HEK293 (cell line): ENCODE measurements at regions not wholly inside any gene's neighbourhood (a gene's known extent, or its start where the extent isn't known, plus 50 kb on each side); places are given as distances from the start of the nearest gene placed in this dataset.
A peak's percentile ranks its signal among the peaks of the same experiment; 100 is the strongest.

Experiments used
- CTCF ChIA-PET: fragments of 350-600 bp; formaldehyde crosslinking; extraction: SDS; loops from one replicate; lab custom pipeline; 2021; ENCODE audit warnings: antibody characterized with exemption; lab: Yijun Ruan, JAX
- POLR2A ChIA-PET: fragments of 300-600 bp; formaldehyde crosslinking; extraction: SDS; loops from one replicate; lab custom pipeline; 2020; ENCODE audit warnings: antibody characterized with exemption, inconsistent platforms; lab: Yijun Ruan, JAX
- H3K27ac ChIP-seq: fragments of 200-500 bp; sonication (Bioruptor generic); 2 replicates; pipeline ENCODE4 v1.5.1; 2014; ENCODE audit warnings: low read depth, low read length, control low read depth, inconsistent platforms; ENCODE audit errors: extremely low read depth
- H3K36me3 ChIP-seq, 2 experiments: fragments of 200-500 bp in 1 of 2; sonication (Bioruptor generic) in 1 of 2; 1 replicate in 1 of 2; 2 replicates in 1 of 2; pipeline ENCODE4 v1.5.1; 2014 to 2017; ENCODE audit warnings: inconsistent platforms in 2 of 2, low read length in 2 of 2; ENCODE audit not compliant: control insufficient read depth in 2 of 2, insufficient read depth in 1 of 2
- H3K4me1 ChIP-seq: fragments of 200-500 bp; sonication (Bioruptor generic); 2 replicates; pipeline ENCODE4 v1.5.1; 2014; ENCODE audit warnings: mild to moderate bottlenecking, low read length, inconsistent platforms; ENCODE audit not compliant: control insufficient read depth, insufficient read depth
- H3K4me3 ChIP-seq: 2 replicates; pipeline ENCODE4 v1.5.1; 2011; ENCODE audit warnings: low read depth, mild to moderate bottlenecking, control low read depth, low read length, moderate library complexity
- H3K9me3 ChIP-seq: fragments of 200-500 bp; sonication (Bioruptor generic); 2 replicates; pipeline ENCODE4 v1.5.1; 2014; ENCODE audit warnings: low read depth, low read length, inconsistent platforms; ENCODE audit not compliant: control insufficient read depth, insufficient read depth
- FEZF1 ChIP-seq: fragments of 450-650 bp; formaldehyde crosslinking; IDR thresholded peaks from 2 replicates; pipeline ENCODE4 v1.5.1; 2016; ENCODE audit warnings: missing biosample characterization, missing genetic modification characterization
- KLF1 ChIP-seq: fragments of 450-650 bp; formaldehyde crosslinking; IDR thresholded peaks from 2 replicates; pipeline ENCODE4 v1.5.1; 2016; ENCODE audit warnings: missing biosample characterization, missing genetic modification characterization
- PRDM10 ChIP-seq: fragments of 450-650 bp; formaldehyde crosslinking; IDR thresholded peaks from 2 replicates; pipeline ENCODE4 v1.5.1; 2016; ENCODE audit warnings: missing biosample characterization, missing genetic modification characterization
- SCRT1 ChIP-seq: fragments of 450-650 bp; formaldehyde crosslinking; IDR thresholded peaks from 2 replicates; pipeline ENCODE4 v1.5.1; 2016; ENCODE audit warnings: missing biosample characterization, missing genetic modification characterization, borderline replicate concordance
- TSHZ1 ChIP-seq: fragments of 450-650 bp; formaldehyde crosslinking; IDR thresholded peaks from 2 replicates; pipeline ENCODE4 v1.5.1; 2016; ENCODE audit warnings: missing biosample characterization, missing genetic modification characterization, borderline replicate concordance
- ZBTB17 ChIP-seq: fragments of 450-650 bp; formaldehyde crosslinking; IDR thresholded peaks from 2 replicates; pipeline ENCODE4 v1.5.1; 2016; ENCODE audit warnings: missing biosample characterization, missing genetic modification characterization
- ZBTB21 ChIP-seq: fragments of 450-650 bp; formaldehyde crosslinking; IDR thresholded peaks from 2 replicates; pipeline ENCODE4 v1.5.1; 2017; ENCODE audit warnings: missing biosample characterization, missing genetic modification characterization
- ZNF140 ChIP-seq: fragments of 450-650 bp; formaldehyde crosslinking; IDR thresholded peaks from 2 replicates; pipeline ENCODE4 v1.5.1; 2016; ENCODE audit warnings: missing biosample characterization, missing genetic modification characterization
- ZNF169 ChIP-seq: fragments of 450-650 bp; formaldehyde crosslinking; IDR thresholded peaks from 2 replicates; pipeline ENCODE4 v1.5.1; 2016; ENCODE audit warnings: missing biosample characterization, missing genetic modification characterization
- ZNF239 ChIP-seq: fragments of 450-650 bp; formaldehyde crosslinking; IDR thresholded peaks from 2 replicates; pipeline ENCODE4 v1.5.1; 2016; ENCODE audit warnings: missing biosample characterization, missing genetic modification characterization
- ZNF248 ChIP-seq: fragments of 450-650 bp; formaldehyde crosslinking; IDR thresholded peaks from 2 replicates; pipeline ENCODE4 v1.5.1; 2017; ENCODE audit warnings: missing biosample characterization, missing genetic modification characterization
- ZNF280C ChIP-seq: fragments of 450-650 bp; formaldehyde crosslinking; IDR thresholded peaks from 2 replicates; pipeline ENCODE4 v1.5.1; 2016; ENCODE audit warnings: missing biosample characterization, missing genetic modification characterization
- ZNF311 ChIP-seq: fragments of 450-650 bp; formaldehyde crosslinking; IDR thresholded peaks from 2 replicates; pipeline ENCODE4 v1.5.1; 2017; ENCODE audit warnings: missing biosample characterization, missing genetic modification characterization, borderline replicate concordance
- ZNF362 ChIP-seq: fragments of 450-650 bp; formaldehyde crosslinking; IDR thresholded peaks from 2 replicates; pipeline ENCODE4 v1.5.1; 2016; ENCODE audit warnings: missing biosample characterization, missing genetic modification characterization
- ZNF488 ChIP-seq: fragments of 450-650 bp; formaldehyde crosslinking; IDR thresholded peaks from 2 replicates; pipeline ENCODE4 v1.5.1; 2016; ENCODE audit warnings: missing biosample characterization, missing genetic modification characterization
- ZNF513 ChIP-seq: fragments of 450-650 bp; IDR thresholded peaks from 2 replicates; pipeline ENCODE4 v1.5.1; 2018; ENCODE audit warnings: missing biosample characterization, missing genetic modification characterization
- ZNF521 ChIP-seq: fragments of 450-650 bp; formaldehyde crosslinking; IDR thresholded peaks from 2 replicates; pipeline ENCODE4 v1.5.1; 2017; ENCODE audit warnings: missing biosample characterization, mild to moderate bottlenecking, missing genetic modification characterization
- ZNF670 ChIP-seq: fragments of 450-650 bp; formaldehyde crosslinking; IDR thresholded peaks from 2 replicates; pipeline ENCODE4 v1.5.1; 2016; ENCODE audit warnings: missing biosample characterization, missing genetic modification characterization, low read depth
- ZNF707 ChIP-seq: fragments of 450-650 bp; formaldehyde crosslinking; IDR thresholded peaks from 2 replicates; pipeline ENCODE4 v1.5.1; 2016; ENCODE audit warnings: missing biosample characterization, missing genetic modification characterization

- TF ChIP-seq KLF1 (tag by site-specific recombination) (no peak), ZNF670 (tag by site-specific recombination) (no peak), SCRT1 (tag by site-specific recombination) (0 out of 2 replicates have a peak, but pooled peaks have one; percentile 3), ZNF169 (tag by site-specific recombination) (peak; percentile 76; the same call in 1 of the 2 replicates), ZNF280C (tag by site-specific recombination) (0 out of 2 replicates have a peak, but pooled peaks have one; percentile 66), ZNF513 (tag by site-specific recombination) (peak; percentile 98), TSHZ1 (no peak), ZNF248 (no peak), ZNF707 (tag by site-specific recombination) (peak; percentile 46; the same call in 1 of the 2 replicates), FEZF1 (tag by site-specific recombination) (no peak), ZBTB17 (tag by site-specific recombination) (no peak), ZNF521 (tag by site-specific recombination) (0 out of 2 replicates have a peak, but pooled peaks have one; percentile 23), ZNF488 (tag by site-specific recombination) (0 out of 2 replicates have a peak, but pooled peaks have one; percentile 23), ZBTB21 (no peak), PRDM10 (tag by site-specific recombination) (no peak)
Observed at GRCh38 chr12:131539381-131539780, 171.5 kb upstream of the SFSWAP start (continued).

- TF ChIP-seq ZNF239 (tag by site-specific recombination) (0 out of 2 replicates have a peak, but pooled peaks have one; percentile 40), ZNF513 (tag by site-specific recombination) (peak; percentile 91), SCRT1 (tag by site-specific recombination) (no peak), ZNF362 (no peak), ZNF311 (tag by site-specific recombination) (0 out of 2 replicates have a peak, but pooled peaks have one; percentile 13), ZNF140 (tag by site-specific recombination) (peak; percentile 19; the same call in 1 of the 2 replicates)
- Histone ChIP-seq H3K27ac (no peak overlapping the region), H3K36me3 (no peaks in the 10 kb centered on the region), H3K4me3 (no peak overlapping the region), H3K4me1 (peaks cover 2% of the 10 kb centered on the region; the same call in 1 of the 2 replicates), H3K9me3 (no peaks in the 10 kb centered on the region)
- CTCF ChIA-PET, result no interaction called here
- POLR2A ChIA-PET, result no interaction called here
Observed at GRCh38 chr12:131540138-131540623, 170.7 kb upstream of the SFSWAP start.
